ENCODE measurements at regions not wholly inside any gene's neighbourhood (a gene's known extent, or its start where the extent isn't known, plus 50 kb on each side); places are given as distances from the start of the nearest gene placed in this dataset.

GRCh38 chr6:134472046-134472445 lies 154.1 kb upstream of the SGK1 start:
- in situ Hi-C loops (cut with MboI) (no loop called here), intact Hi-C loops (cut with micrococcal nuclease) (no loop called here)
- Histone ChIP-seq H3K27ac (ENCODE audit: extremely low read depth, low read depth, low read length) (no peak overlapping the region), H3K9me1 (ENCODE audit: control insufficient read depth, insufficient read depth, low read length) (no peaks in the 10 kb centered on the region), H3K36me3 (ENCODE audit: control insufficient read depth, insufficient read depth, low read length) (no peaks in the 10 kb centered on the region), H3K9ac (ENCODE audit: insufficient read depth in 1 of 2, low read depth in 2 of 2, low read length in 2 of 2) (no peak overlapping the region), H3K27me3 (ENCODE audit: control insufficient read depth in 2 of 2, insufficient read depth in 2 of 2, low read length in 2 of 2) (peaks cover 0 to 11% of the 10 kb centered on the region in 2 experiments; a peak in 2 of 5 replicates), H4K20me1 (replicated peaks; ENCODE audit: control insufficient read depth, insufficient read depth, low read length) (no peaks in the 10 kb centered on the region), H3K79me2 (ENCODE audit: control insufficient read depth, insufficient read depth, low read length) (no peaks in the 10 kb centered on the region), H3K4me1 (replicated peaks in 1 of 2; ENCODE audit: control insufficient read depth in 2 of 2, insufficient read depth in 2 of 2, low read length in 2 of 2) (no peaks in the 10 kb centered on the region; a peak in 2 of 5 replicates), H3K4me3 (no peak overlapping the region), H3K9me3 (replicated peaks; ENCODE audit: control insufficient read depth, insufficient read depth, low read depth, low read length) (no peaks in the 10 kb centered on the region), H3K4me2 (ENCODE audit: insufficient read depth, low read length) (no peak overlapping the region), H2AFZ (ENCODE audit: low read depth, low read length) (no peak overlapping the region)
- no peak for FAIRE-seq
- no peak for DNase-seq (ENCODE audit: extremely low read depth in 1 of 4, low spot score in 3 of 4)
- ChIA-PET POLR2A (no interaction called here), CTCF (ENCODE audit: low intra/inter-chr PET ratio) (no interaction called here)
- no TSS peak for BruUV-seq (replicated peaks)
- WGBS (ENCODE audit: insufficient coverage, low coverage, missing lambda C conversion rate) = 11% methylated on average over 3 of the region's 3 CpGs
- no peak for TF ChIP-seq BCOR (IDR thresholded peaks at IDR 0.05)
- TF ChIP-seq, protein P1, sequence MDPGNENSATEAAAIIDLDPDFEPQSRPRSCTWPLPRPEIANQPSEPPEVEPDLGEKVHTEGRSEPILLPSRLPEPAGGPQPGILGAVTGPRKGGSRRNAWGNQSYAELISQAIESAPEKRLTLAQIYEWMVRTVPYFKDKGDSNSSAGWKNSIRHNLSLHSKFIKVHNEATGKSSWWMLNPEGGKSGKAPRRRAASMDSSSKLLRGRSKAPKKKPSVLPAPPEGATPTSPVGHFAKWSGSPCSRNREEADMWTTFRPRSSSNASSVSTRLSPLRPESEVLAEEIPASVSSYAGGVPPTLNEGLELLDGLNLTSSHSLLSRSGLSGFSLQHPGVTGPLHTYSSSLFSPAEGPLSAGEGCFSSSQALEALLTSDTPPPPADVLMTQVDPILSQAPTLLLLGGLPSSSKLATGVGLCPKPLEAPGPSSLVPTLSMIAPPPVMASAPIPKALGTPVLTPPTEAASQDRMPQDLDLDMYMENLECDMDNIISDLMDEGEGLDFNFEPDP (CRISPR knock-in tag; IDR thresholded peaks at IDR 0.05) = no peak
- TF ChIP-seq CBFA2T2 (conservative IDR thresholded peaks at IDR 0.05) = no peak
- no peak for TF ChIP-seq STAG1 (CRISPR knock-in tag; IDR thresholded peaks at IDR 0.05; ENCODE audit: borderline replicate concordance)
- no peak for TF ChIP-seq MCM5 (IDR thresholded peaks at IDR 0.05; ENCODE audit: low read depth)
- no peak for TF ChIP-seq POLR2G (IDR thresholded peaks at IDR 0.05; ENCODE audit: low read depth, low read length)
- TF ChIP-seq TFAM (CRISPR knock-in tag; conservative IDR thresholded peaks at IDR 0.05) = no peak
- ATAC-seq = no peak
